Hepatocyte (in vitro differentiated cells): ENCODE measurements at regions not wholly inside any gene's neighbourhood (a gene's known extent, or its start where the extent isn't known, plus 50 kb on each side); places are given as distances from the start of the nearest gene placed in this dataset.

Experiments used
- EZH2 ChIP-seq: fragments of 200-600 bp; sonication (generic); IDR thresholded peaks from 2 replicates; pipeline ENCODE4 v1.6.1; 2016; ENCODE audit warnings: antibody characterized with exemption, mild to moderate bottlenecking, borderline replicate concordance
- TF ChIP-seq, protein P1 (sequence below): fragments of 200-600 bp; sonication (generic); IDR thresholded peaks from 2 replicates; pipeline ENCODE4 v1.5.1; 2016; ENCODE audit warnings: antibody characterized with exemption, mild to moderate bottlenecking; ENCODE audit not compliant: poor library complexity

DNA sequence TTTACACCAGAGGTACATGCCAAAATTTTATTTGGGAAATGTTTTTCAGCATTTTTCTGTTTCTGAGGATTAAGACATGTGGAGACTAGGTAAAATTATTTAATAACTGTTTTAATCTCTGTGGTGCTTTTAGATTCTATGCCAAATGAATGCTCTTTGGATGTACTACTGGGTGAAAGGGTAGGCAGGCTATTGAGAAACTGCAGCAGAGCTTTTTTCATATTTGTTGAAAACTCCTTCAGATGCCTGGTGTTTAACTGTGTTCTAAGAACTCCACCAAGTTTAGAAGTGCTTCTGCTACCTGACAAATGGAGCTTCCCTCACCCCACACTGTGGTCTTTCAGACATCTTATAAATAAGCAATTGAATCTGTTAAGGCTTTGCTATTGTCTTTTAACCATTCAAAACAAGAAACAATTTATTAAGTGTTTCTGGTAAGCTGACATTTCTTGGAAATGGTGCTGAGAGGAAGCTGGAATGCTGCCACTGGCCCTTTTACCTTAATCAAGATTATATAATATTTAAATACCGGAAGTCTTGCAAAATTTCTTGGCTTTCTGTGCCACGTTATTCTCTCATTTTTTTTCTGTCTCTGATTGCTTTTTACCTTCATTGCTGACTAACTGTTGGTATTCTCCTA is 51.2 kb upstream of the CYSLTR1 start:
- TF ChIP-seq, protein P1, sequence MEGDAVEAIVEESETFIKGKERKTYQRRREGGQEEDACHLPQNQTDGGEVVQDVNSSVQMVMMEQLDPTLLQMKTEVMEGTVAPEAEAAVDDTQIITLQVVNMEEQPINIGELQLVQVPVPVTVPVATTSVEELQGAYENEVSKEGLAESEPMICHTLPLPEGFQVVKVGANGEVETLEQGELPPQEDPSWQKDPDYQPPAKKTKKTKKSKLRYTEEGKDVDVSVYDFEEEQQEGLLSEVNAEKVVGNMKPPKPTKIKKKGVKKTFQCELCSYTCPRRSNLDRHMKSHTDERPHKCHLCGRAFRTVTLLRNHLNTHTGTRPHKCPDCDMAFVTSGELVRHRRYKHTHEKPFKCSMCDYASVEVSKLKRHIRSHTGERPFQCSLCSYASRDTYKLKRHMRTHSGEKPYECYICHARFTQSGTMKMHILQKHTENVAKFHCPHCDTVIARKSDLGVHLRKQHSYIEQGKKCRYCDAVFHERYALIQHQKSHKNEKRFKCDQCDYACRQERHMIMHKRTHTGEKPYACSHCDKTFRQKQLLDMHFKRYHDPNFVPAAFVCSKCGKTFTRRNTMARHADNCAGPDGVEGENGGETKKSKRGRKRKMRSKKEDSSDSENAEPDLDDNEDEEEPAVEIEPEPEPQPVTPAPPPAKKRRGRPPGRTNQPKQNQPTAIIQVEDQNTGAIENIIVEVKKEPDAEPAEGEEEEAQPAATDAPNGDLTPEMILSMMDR: no peak
- TF ChIP-seq EZH2: no peak
